Activated CD4-positive, alpha-beta T cell treated with anti-CD3 and anti-CD28 coated beads, Interleukin-2, amount 50 U/mL, for 16 hours (primary cell): ENCODE measurements at regions not wholly inside any gene's neighbourhood (a gene's known extent, or its start where the extent isn't known, plus 50 kb on each side); places are given as distances from the start of the nearest gene placed in this dataset.

ENCODE experiments used
- DNase-seq: peaks from one replicate; pipeline ENCODE4 v3.0.0-alpha.2; 2020

- DNase-seq = no peak
Measured at GRCh38 chr5:26669031-26669430, 369.4 kb downstream of the CDH9 start.

- no peak for DNase-seq
Measured at GRCh38 chr5:26666371-26666770, 372.0 kb downstream of the CDH9 start.

GRCh38 chr5:26663500-26663899 lies 374.9 kb downstream of the CDH9 start:
- DNase-seq = no peak

DNA sequence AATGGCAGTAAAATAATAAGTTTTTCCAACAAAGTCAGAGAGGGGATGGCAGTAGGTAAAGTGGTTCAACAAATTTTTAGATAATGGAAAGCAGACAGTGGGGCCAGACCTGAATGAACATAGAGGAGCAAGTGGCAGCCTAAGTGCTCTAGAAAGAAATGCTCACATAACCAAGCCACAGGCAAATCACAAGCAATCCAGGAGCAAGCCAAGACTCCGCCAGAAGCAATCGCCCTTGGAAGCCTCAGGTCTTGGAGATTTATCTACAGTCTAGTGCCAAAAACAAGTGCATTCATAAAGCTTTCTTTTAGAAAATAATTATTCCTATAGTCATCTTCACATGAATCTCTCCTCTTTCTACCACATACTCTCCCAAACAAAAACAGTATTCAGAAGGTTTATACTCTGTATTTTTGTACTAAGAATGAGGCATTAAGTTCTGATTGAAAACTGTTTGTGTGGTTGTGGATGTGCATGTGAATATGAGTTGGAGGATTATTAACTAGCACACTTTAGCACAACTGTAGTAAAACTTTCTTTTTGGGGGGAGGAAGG lies 375.5 kb downstream of the CDH9 start:
- DNase-seq = no peak

DNA sequence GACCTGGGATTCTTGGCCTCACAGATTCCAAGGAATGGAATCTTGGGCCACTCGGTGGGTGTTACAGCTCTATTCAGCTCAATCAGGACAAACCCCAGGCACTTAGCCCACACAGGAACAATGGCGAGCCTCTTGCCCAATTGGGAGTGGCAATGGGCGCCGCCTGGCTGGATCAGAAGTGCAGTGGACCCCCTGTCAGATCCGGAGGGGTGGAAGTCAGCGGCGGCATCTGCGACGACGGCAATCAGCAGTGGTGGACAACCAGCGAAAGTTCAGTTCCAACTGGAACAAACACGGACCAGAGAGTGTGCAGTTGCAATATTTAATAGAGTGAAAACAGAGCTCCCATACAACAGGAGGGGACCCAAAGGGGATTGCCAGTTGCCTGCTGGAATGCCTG lies 378.3 kb downstream of the CDH9 start:
- no peak for DNase-seq

- no peak for DNase-seq
Measured at GRCh38 chr5:26649000-26649399, 389.4 kb downstream of the CDH9 start.

- DNase-seq = no peak
Measured at GRCh38 chr5:26647781-26648180, 390.6 kb downstream of the CDH9 start.

GRCh38 chr5:26645659-26646058 lies 392.7 kb downstream of the CDH9 start:
- no peak for DNase-seq

GRCh38 chr5:26641492-26641891 lies 396.9 kb downstream of the CDH9 start:
- DNase-seq = no peak

DNA sequence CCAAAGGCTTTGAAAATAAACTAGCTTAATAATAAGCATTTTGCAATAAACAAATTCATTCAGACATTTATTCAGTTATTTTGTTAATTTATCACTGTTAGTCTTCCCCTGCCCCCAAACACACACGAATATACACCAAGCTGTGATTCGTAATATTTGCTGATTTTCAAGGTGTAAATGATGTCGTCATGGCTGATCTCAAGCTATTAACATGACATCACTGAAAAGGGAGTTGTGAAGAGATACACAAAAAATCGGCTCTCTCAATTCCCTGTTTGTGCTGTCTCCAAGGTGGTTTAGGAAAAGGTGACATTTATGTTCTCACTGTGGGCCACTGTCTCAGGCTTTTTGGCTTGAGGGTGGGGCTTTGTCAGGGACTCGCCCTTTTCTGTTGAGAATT lies 413.3 kb downstream of the CDH9 start:
- no peak for DNase-seq

GRCh38 chr5:26622947-26623346 lies 415.4 kb downstream of the CDH9 start:
- DNase-seq = no peak

DNA sequence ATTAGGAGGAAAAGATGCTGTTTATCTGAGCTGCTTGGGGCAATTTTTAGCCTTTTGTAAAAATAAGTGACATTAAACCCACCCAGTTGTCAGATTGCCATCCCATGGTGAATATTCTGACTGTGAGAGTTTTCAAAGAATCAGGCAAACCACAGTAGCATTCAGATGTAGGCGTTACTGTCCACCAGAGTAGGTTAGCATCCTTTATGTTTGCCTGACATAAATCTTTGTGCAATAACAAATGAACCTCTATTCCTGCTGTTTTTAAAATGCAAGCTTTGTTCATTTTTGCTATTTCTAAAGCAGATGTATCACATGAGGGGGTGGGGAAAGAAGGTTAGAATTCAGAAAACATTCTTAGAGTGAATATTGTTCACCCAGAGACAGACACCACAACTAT lies 427.8 kb downstream of the CDH9 start:
- DNase-seq = no peak

GRCh38 chr5:26601563-26601962 lies 436.8 kb downstream of the CDH9 start:
- DNase-seq = no peak

GRCh38 chr5:26582350-26583045 lies 455.9 kb downstream of the CDH9 start:
- no peak for DNase-seq

GRCh38 chr5:26579712-26580111 lies 458.7 kb downstream of the CDH9 start:
- DNase-seq = no peak

GRCh38 chr5:26578002-26578401 lies 460.4 kb downstream of the CDH9 start:
- DNase-seq = no peak

GRCh38 chr5:26572480-26572879 lies 465.9 kb downstream of the CDH9 start:
- DNase-seq = no peak

GRCh38 chr5:26569929-26570258 lies 468.5 kb downstream of the CDH9 start:
- no peak for DNase-seq

DNA sequence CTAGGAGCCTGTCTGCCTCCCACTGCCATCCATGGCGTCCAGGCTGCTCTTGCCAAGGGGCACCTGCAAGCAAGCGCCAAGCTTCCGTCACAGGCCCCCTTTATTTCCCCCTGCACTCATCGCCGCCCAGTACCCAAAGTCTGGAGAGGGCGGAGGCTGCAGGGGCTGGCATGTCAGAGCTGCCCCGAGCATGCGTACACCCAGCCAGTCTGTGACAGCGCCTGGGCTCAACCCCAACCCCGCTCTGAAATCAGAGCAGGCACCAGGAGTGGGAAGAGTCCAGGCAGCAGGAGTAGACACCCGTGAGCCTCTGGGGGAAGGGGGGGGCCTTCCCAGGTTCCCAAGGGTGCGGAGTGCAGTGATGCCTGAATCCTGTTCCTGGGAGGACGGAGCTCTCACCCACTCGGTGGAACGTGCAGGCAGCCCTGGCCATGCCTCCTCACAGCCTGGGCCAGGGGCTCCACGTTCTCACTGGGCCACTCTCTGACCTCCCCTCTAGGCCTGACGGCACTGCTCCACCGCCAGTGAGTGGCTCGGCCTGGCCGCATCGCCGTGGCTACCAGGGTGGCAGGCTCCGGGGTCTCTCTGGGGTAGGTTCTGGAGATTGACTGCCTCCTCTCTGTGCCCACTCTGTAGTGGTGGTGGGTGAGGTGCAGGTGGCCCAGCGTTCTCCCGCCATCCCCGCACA lies 469.0 kb downstream of the CDH9 start:
- DNase-seq = no peak

DNA sequence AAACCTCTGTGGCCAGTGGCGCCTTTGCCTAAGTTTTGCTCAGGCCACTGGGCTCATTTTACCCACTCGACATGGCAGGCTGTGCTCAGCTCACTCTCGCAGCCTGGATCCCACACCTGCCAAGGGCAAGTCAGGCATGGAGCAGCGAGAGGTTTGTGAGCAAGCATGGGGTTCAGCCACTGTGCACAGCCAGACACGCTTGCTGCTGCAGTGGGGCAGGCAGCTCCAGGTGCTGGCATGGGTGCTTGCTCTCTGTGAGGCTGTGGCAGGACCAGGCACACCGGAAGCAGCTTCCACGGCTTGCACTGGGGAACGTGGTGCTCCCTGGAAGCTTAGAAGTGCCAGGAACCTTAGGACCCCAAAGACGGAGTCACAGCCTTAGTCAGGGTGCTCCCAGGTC lies 470.1 kb downstream of the CDH9 start:
- DNase-seq = no peak

DNA sequence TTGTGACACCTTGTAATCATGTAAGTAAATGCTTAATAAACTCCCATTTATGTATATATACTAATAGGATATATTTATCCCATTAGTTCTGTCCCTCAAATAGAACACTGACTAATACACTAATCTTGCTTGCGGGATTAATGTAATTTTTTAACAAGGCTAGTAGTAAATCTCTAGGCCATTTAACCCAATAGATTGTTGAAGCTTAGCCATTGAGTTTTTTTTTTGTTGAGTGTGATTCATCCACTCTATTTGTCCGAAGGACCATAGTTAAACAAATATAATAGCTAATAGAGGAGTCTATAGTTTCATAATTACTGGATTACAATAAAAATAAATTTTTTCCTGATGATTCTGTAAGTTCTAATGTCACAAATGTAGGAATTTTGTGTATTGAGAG lies 474.4 kb downstream of the CDH9 start:
- no peak for DNase-seq

DNA sequence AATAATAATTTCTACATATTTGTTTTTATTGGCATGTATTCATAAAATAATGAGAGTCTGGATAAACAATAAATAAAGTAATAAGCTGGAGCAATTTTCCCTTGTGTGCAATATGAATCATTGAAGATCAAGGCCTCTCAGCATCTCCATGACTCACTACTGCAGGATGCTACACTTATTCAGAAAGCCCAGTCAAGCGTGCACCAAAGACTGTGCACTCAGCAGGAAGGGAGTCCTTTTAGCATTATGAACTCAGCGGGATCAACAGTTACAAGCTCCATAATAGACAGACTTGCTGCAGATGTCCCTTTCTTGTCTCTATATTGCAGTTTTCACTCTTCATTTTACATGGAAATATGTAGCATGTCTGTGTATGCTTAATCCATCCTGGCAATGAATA lies 485.3 kb downstream of the CDH9 start:
- no peak for DNase-seq

DNA sequence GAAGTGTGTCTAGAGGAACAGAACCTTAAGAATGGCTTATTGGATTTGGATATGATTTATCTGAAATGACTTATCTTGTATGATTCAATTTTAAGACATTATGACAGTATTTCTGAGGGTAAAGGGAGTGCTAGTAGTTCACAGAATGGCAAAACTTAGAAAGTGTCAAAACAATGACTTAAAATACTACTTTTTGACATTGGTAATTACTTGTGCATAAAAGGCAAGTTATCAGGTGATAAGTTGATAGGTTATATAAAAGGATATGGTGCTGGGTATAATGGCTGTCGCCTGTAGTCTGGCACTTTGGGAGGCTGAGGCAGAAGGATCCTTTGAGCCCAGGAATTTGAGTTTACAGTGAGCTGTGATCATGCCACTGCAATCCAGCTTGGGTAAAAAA lies 494.4 kb downstream of the CDH9 start:
- no peak for DNase-seq

GRCh38 chr5:26538226-26538625 lies 500.2 kb downstream of the CDH9 start:
- no peak for DNase-seq

GRCh38 chr5:26535215-26535614 lies 503.2 kb downstream of the CDH9 start:
- no peak for DNase-seq
